Activated T-helper 17 cell treated with anti-CD3 and anti-CD28 coated beads, Interleukin-2, amount 50 U/mL, for 72 hours (primary cell): ENCODE measurements at regions not wholly inside any gene's neighbourhood (a gene's known extent, or its start where the extent isn't known, plus 50 kb on each side); places are given as distances from the start of the nearest gene placed in this dataset.

Experiments
- ATAC-seq: fragments of 150-1000 bp; cut with Tn5 transposase; replicated peaks from 2 replicates; pipeline ENCODE4 v1.10.0; 2021; ENCODE audit warnings: mild to moderate bottlenecking, moderate library complexity
- H3K27ac Mint-ChIP-seq: one replicate; pipeline ENCODE4 v1.8.0; 2022; ENCODE audit warnings: mixed read lengths
- H3K27me3 Mint-ChIP-seq: one replicate; pipeline ENCODE4 v1.8.0; 2022; ENCODE audit warnings: mixed read lengths
- H3K36me3 Mint-ChIP-seq: one replicate; pipeline ENCODE4 v1.8.0; 2022; ENCODE audit warnings: low read depth, mild to moderate bottlenecking, mixed read lengths
- H3K4me1 Mint-ChIP-seq: one replicate; pipeline ENCODE4 v1.8.0; 2022; ENCODE audit warnings: mixed read lengths
- H3K4me3 Mint-ChIP-seq: one replicate; pipeline ENCODE4 v1.8.0; 2022; ENCODE audit warnings: mild to moderate bottlenecking, mixed read lengths
- H3K9me3 Mint-ChIP-seq: one replicate; pipeline ENCODE4 v1.8.0; 2022; ENCODE audit warnings: mixed read lengths

- H3K9me3 Mint-ChIP-seq = no peaks in the 10 kb centered on the region
- no peaks in the 10 kb centered on the region for H3K4me1 Mint-ChIP-seq
- peak overlapping the region; percentile 31 for H3K27ac Mint-ChIP-seq
- H3K4me3 Mint-ChIP-seq = no peak overlapping the region
- no peak for ATAC-seq
- no peaks in the 10 kb centered on the region for H3K36me3 Mint-ChIP-seq
- H3K27me3 Mint-ChIP-seq = no peaks in the 10 kb centered on the region
These were observed 454.6 kb downstream of the SOX6 start for GRCh38 chr11:15901790-15902189.

GRCh38 chr11:15903246-15903645 is 453.1 kb downstream of the SOX6 start:
- Mint-ChIP-seq H3K4me1 (no peaks in the 10 kb centered on the region), H3K36me3 (no peaks in the 10 kb centered on the region), H3K9me3 (no peaks in the 10 kb centered on the region), H3K27me3 (no peaks in the 10 kb centered on the region), H3K4me3 (no peak overlapping the region), H3K27ac (no peak overlapping the region)
- no peak for ATAC-seq

DNA sequence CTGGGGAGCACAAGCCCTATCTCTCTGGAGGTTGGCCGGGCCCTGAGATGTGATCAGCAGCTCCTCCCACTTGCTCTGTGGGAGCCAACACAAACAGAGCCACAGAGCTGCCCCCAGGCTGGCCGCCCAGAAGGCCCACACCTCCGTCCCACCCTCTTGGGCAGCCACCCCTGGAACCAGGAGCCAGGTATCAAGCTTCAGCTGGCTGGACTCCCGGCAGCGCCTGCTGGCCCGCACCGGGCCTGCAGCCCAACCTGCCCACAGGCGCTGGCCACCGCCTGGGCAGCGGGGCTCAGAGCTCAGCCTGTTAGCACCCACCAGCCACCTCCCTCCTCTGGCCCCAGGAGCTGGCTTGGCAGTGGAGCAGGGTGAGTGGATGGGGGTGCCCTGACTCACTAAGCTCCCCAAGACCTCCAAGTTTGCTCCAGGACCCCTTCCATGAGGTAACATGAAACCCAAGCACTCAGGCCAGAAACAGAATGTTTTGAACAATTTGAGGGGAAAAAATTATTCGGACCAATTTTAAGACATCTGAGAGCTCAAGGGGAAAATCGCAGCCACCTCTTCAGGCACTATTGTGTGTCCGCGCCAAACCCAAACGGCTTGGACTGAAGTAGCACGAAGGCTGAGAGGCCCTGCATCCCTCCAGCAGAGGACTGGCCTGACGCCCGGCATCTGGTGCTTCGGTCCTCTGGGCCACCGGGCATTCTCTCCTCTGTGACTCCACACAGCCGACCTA is 450.8 kb downstream of the SOX6 start:
- H3K36me3 Mint-ChIP-seq = no peaks in the 10 kb centered on the region
- no peaks in the 10 kb centered on the region for H3K9me3 Mint-ChIP-seq
- no peaks in the 10 kb centered on the region for H3K4me1 Mint-ChIP-seq
- no peak overlapping the region for H3K4me3 Mint-ChIP-seq
- H3K27ac Mint-ChIP-seq = no peak overlapping the region
- no peak for ATAC-seq
- no peaks in the 10 kb centered on the region for H3K27me3 Mint-ChIP-seq

DNA sequence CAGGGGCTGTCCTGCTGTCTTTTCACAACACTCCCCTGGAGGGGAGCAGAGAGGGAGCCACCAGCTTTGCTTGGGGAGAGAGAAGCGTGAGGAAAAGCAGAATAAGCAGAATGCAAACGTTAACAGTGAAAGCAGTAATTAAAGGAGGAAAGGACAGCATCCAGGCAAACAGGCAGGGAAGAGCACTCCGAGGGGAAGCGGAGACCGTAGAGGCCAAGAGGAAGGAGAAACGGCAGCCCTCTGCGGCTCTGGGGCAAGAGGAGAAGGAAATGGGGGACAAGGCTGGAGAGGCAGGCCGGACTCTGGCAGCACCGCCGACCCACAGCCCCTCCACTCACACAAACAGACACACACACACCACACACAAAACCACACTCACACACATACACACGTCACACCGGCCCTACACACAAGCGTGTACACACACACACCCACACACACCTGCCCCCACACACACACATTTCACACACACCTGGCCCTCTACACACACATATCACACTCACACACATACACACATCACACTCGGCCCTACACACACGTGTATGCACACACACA is 449.8 kb downstream of the SOX6 start:
- no peak for ATAC-seq

GRCh38 chr11:15907806-15908205 is 448.5 kb downstream of the SOX6 start:
- ATAC-seq = no peak
- H3K27me3 Mint-ChIP-seq = no peaks in the 10 kb centered on the region
- H3K36me3 Mint-ChIP-seq = no peaks in the 10 kb centered on the region
- H3K9me3 Mint-ChIP-seq = no peaks in the 10 kb centered on the region
- no peak overlapping the region for H3K27ac Mint-ChIP-seq
- H3K4me1 Mint-ChIP-seq = no peaks in the 10 kb centered on the region
- no peak overlapping the region for H3K4me3 Mint-ChIP-seq

More for the DNA sequence above, 449.8 kb downstream of the SOX6 start:
- Mint-ChIP-seq H3K4me1 (no peaks in the 10 kb centered on the region), H3K36me3 (no peaks in the 10 kb centered on the region), H3K4me3 (no peak overlapping the region), H3K27ac (no peak overlapping the region), H3K27me3 (no peaks in the 10 kb centered on the region), H3K9me3 (no peaks in the 10 kb centered on the region)

DNA sequence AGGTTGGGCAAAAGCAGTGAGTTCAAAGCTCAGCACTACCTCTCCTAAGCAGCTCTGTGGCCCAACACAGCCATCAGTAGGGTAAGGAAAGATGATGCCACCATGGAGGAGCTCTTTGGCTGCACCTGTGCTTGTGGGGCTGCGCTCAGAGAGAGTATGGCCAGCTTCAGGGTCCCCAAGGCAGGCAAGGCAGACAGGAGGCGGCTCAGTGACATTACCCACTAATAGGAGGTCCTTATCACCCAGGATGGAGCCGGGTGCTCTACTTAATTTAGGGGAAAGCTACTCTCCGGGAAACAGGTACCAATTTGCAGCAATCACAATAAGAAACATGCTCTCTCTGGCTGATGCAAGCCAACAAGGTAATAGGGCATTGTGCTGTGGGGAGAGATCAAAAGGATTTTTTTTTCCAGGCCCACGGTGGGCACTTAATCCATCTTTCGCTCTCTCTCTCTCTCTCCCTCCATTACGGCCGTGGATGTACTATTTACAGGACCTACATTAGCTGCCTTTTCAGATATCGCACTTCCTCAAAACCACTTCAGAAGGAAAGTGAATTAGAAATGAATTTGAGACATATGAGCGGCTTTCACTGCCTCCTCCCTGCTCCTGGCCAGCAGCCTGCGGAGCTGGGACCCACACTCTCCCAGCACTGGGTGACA is 446.3 kb downstream of the SOX6 start:
- H3K27me3 Mint-ChIP-seq = no peaks in the 10 kb centered on the region
- no peaks in the 10 kb centered on the region for H3K4me1 Mint-ChIP-seq
- H3K4me3 Mint-ChIP-seq = no peak overlapping the region
- H3K36me3 Mint-ChIP-seq = no peaks in the 10 kb centered on the region
- no peak for ATAC-seq
- no peaks in the 10 kb centered on the region for H3K9me3 Mint-ChIP-seq
- no peak overlapping the region for H3K27ac Mint-ChIP-seq

GRCh38 chr11:15910761-15911160 is 445.6 kb downstream of the SOX6 start:
- no peaks in the 10 kb centered on the region for H3K4me1 Mint-ChIP-seq
- H3K36me3 Mint-ChIP-seq = no peaks in the 10 kb centered on the region
- H3K27ac Mint-ChIP-seq = no peak overlapping the region
- no peak for ATAC-seq
- H3K9me3 Mint-ChIP-seq = no peaks in the 10 kb centered on the region
- H3K4me3 Mint-ChIP-seq = no peak overlapping the region
- no peaks in the 10 kb centered on the region for H3K27me3 Mint-ChIP-seq

- Mint-ChIP-seq H3K4me3 (no peak overlapping the region), H3K27me3 (no peaks in the 10 kb centered on the region), H3K9me3 (no peaks in the 10 kb centered on the region), H3K4me1 (no peaks in the 10 kb centered on the region), H3K36me3 (no peaks in the 10 kb centered on the region), H3K27ac (no peak overlapping the region)
- ATAC-seq = no peak
These were observed 444.8 kb downstream of the SOX6 start for GRCh38 chr11:15911377-15912044.

DNA sequence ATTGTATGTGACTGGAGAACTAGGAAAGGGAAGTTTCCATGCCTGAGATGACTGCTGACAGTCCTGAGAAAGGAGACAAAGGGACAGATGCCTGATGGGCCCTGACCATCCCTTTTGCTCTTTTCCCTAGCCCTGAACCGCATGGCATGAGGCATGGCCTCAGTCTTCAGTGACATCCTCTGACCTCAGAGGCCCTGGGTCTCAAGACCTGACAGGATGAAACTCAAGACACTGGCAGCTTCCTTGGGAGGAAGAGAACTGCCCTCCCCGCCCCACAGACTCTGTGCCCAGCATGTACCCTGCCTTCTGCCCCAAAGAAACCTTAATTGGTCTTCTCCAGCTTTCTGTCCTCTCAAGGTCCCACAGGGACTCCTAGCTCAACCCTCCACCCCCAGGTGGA is 444.1 kb downstream of the SOX6 start:
- no peaks in the 10 kb centered on the region for H3K27me3 Mint-ChIP-seq
- H3K9me3 Mint-ChIP-seq = no peaks in the 10 kb centered on the region
- no peak for ATAC-seq
- H3K4me1 Mint-ChIP-seq = no peaks in the 10 kb centered on the region
- H3K27ac Mint-ChIP-seq = no peak overlapping the region
- no peak overlapping the region for H3K4me3 Mint-ChIP-seq
- H3K36me3 Mint-ChIP-seq = no peaks in the 10 kb centered on the region

DNA sequence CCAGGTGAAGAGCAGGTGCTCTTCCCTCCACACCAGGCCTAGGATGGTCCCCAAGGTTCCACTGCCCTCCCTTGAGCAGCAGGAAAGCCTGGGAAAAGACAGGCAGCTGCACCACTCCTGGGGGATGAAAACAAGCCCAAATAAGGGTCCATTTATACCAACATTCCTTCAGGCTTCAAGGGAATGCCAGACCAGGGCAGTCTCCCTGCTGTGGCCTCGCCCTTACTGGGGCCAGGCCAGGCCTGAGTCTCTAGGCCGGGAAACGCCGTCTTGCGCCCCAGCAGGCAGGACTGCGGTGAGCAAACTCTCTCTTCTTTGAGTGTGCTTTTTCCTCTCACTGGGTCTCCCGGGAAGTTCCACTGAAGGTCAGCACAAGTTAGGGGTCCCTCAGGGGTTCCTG is 443.5 kb downstream of the SOX6 start:
- H3K4me3 Mint-ChIP-seq = no peak overlapping the region
- H3K27ac Mint-ChIP-seq = no peak overlapping the region
- ATAC-seq = no peak
- H3K4me1 Mint-ChIP-seq = no peaks in the 10 kb centered on the region
- no peaks in the 10 kb centered on the region for H3K9me3 Mint-ChIP-seq
- no peaks in the 10 kb centered on the region for H3K36me3 Mint-ChIP-seq
- no peaks in the 10 kb centered on the region for H3K27me3 Mint-ChIP-seq

DNA sequence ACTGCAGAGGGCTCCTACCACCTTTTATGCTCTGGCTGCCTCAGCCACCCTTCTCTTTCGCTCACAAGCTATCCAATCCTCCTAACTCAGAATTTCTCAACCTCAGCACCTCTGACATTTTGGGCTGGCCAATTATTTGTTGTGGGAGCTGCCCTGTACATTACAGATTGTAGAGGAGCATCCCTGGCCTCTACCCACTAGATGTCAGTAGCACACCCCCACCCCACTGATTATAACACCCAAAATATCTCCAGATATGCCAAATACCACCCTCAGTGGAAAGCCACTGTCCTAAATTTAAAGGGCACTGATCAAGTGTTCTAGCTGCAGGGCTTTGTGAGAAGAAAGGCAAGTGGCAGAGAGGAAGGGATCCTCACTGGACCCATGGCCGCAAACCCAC is 443.1 kb downstream of the SOX6 start:
- H3K36me3 Mint-ChIP-seq = no peaks in the 10 kb centered on the region
- H3K4me1 Mint-ChIP-seq = no peaks in the 10 kb centered on the region
- no peak overlapping the region for H3K4me3 Mint-ChIP-seq
- no peaks in the 10 kb centered on the region for H3K27me3 Mint-ChIP-seq
- no peak for ATAC-seq
- no peak overlapping the region for H3K27ac Mint-ChIP-seq
- no peaks in the 10 kb centered on the region for H3K9me3 Mint-ChIP-seq
